ENCODE measurements at regions not wholly inside any gene's neighbourhood (a gene's known extent, or its start where the extent isn't known, plus 50 kb on each side); places are given as distances from the start of the nearest gene placed in this dataset.
"Not testable (repeated sequence)": the region's sequence is repeated elsewhere in the genome, so short reads cannot be mapped to it uniquely, and the experiment has no call there.

- no peak for DNase-seq (ENCODE audit: low read depth)
- no peak for TF ChIP-seq CTCF (IDR thresholded peaks at IDR 0.05; ENCODE audit: insufficient read depth, low read length, poor library complexity, severe bottlenecking)
- no peak overlapping the region for H3K4me3 ChIP-seq (ENCODE audit: low read depth, low read length)
- no peaks in the 10 kb centered on the region for H3K36me3 ChIP-seq (ENCODE audit: control insufficient read depth, insufficient read depth, low read length)
- H3K27me3 ChIP-seq (ENCODE audit: control insufficient read depth, insufficient read depth, low read length): no peaks in the 10 kb centered on the region
Observed at GRCh38 chr22:23424031-23424430, 156.1 kb downstream of the IGLL1 start.

GRCh38 chr22:23422281-23422680 is 157.8 kb downstream of the IGLL1 start:
- DNase-seq (ENCODE audit: low read depth); H3K4me3 ChIP-seq (ENCODE audit: low read depth, low read length); H3K27me3 ChIP-seq (ENCODE audit: control insufficient read depth, insufficient read depth, low read length); H3K36me3 ChIP-seq (ENCODE audit: control insufficient read depth, insufficient read depth, low read length): not testable (repeated sequence)

GRCh38 chr22:23421300-23421699 is 158.8 kb downstream of the IGLL1 start:
- not testable (repeated sequence) for H3K27me3 ChIP-seq (ENCODE audit: control insufficient read depth, insufficient read depth, low read length); H3K36me3 ChIP-seq (ENCODE audit: control insufficient read depth, insufficient read depth, low read length); H3K4me3 ChIP-seq (ENCODE audit: low read depth, low read length); DNase-seq (ENCODE audit: low read depth)

GRCh38 chr22:23419931-23420330 is 160.2 kb downstream of the IGLL1 start:
- Histone ChIP-seq H3K27me3 (ENCODE audit: control insufficient read depth, insufficient read depth, low read length) (peaks cover 2% of the 10 kb centered on the region), H3K4me3 (ENCODE audit: low read depth, low read length) (no peak overlapping the region), H3K36me3 (ENCODE audit: control insufficient read depth, insufficient read depth, low read length) (no peaks in the 10 kb centered on the region)
- DNase-seq (ENCODE audit: low read depth): no peak
- TF ChIP-seq CTCF (IDR thresholded peaks at IDR 0.05; ENCODE audit: insufficient read depth, low read length, poor library complexity, severe bottlenecking): no peak

- DNase-seq (ENCODE audit: low read depth): no peak
- Histone ChIP-seq H3K4me3 (ENCODE audit: low read depth, low read length) (no peak overlapping the region), H3K36me3 (ENCODE audit: control insufficient read depth, insufficient read depth, low read length) (no peaks in the 10 kb centered on the region), H3K27me3 (ENCODE audit: control insufficient read depth, insufficient read depth, low read length) (peaks cover 2% of the 10 kb centered on the region)
- no peak for TF ChIP-seq CTCF (IDR thresholded peaks at IDR 0.05; ENCODE audit: insufficient read depth, low read length, poor library complexity, severe bottlenecking)
Observed at GRCh38 chr22:23419171-23419570, 160.9 kb downstream of the IGLL1 start.

GRCh38 chr22:23418159-23418788 is 161.8 kb downstream of the IGLL1 start:
- no peak for TF ChIP-seq CTCF (IDR thresholded peaks at IDR 0.05; ENCODE audit: insufficient read depth, low read length, poor library complexity, severe bottlenecking)
- DNase-seq (ENCODE audit: low read depth): no peak

GRCh38 chr22:23417327-23417726 is 162.8 kb downstream of the IGLL1 start:
- not testable (repeated sequence) for H3K27me3 ChIP-seq (ENCODE audit: control insufficient read depth, insufficient read depth, low read length); H3K36me3 ChIP-seq (ENCODE audit: control insufficient read depth, insufficient read depth, low read length); H3K4me3 ChIP-seq (ENCODE audit: low read depth, low read length); DNase-seq (ENCODE audit: low read depth)

More at GRCh38 chr22:23418159-23418788, 161.8 kb downstream of the IGLL1 start:
- no peaks in the 10 kb centered on the region for H3K36me3 ChIP-seq (ENCODE audit: control insufficient read depth, insufficient read depth, low read length)
- H3K4me3 ChIP-seq (ENCODE audit: low read depth, low read length): no peak overlapping the region
- peaks cover 2% of the 10 kb centered on the region for H3K27me3 ChIP-seq (ENCODE audit: control insufficient read depth, insufficient read depth, low read length)

GRCh38 chr22:23416169-23416690 is 163.9 kb downstream of the IGLL1 start:
- H3K4me3 ChIP-seq (ENCODE audit: low read depth, low read length); H3K27me3 ChIP-seq (ENCODE audit: control insufficient read depth, insufficient read depth, low read length); DNase-seq (ENCODE audit: low read depth); H3K36me3 ChIP-seq (ENCODE audit: control insufficient read depth, insufficient read depth, low read length): not testable (repeated sequence)

All from kidney epithelial cell (primary cell).